ENCODE measurements at regions not wholly inside any gene's neighbourhood (a gene's known extent, or its start where the extent isn't known, plus 50 kb on each side); places are given as distances from the start of the nearest gene placed in this dataset.

- no peak overlapping the region for H3K4me3 ChIP-seq (ENCODE audit: low read depth, low read length)
- no peaks in the 10 kb centered on the region for H3K36me3 ChIP-seq (replicated peaks)
- no peaks in the 10 kb centered on the region for H3K27me3 ChIP-seq (replicated peaks)
- no peak for DNase-seq
- no peak overlapping the region for H3K27ac ChIP-seq
- TF ChIP-seq CTCF (IDR thresholded peaks at IDR 0.05; ENCODE audit: low read depth, low read length, missing control alignments): no peak
- in situ Hi-C loops (cut with HindIII; ENCODE audit: low pct_ligation_motif_present, low sequenced_read_pairs): no loop called here
Measured at GRCh38 chr5:124417196-124417595, 329.2 kb downstream of the ZNF608 start.

GRCh38 chr5:124416627-124417026 lies 329.8 kb downstream of the ZNF608 start:
- no peak overlapping the region for H3K4me3 ChIP-seq (ENCODE audit: low read depth, low read length)
- no peak for DNase-seq
- no peaks in the 10 kb centered on the region for H3K36me3 ChIP-seq (replicated peaks)
- no peaks in the 10 kb centered on the region for H3K27me3 ChIP-seq (replicated peaks)
- no peak overlapping the region for H3K27ac ChIP-seq
- TF ChIP-seq CTCF (IDR thresholded peaks at IDR 0.05; ENCODE audit: low read depth, low read length, missing control alignments): no peak
- in situ Hi-C loops (cut with HindIII; ENCODE audit: low pct_ligation_motif_present, low sequenced_read_pairs): no loop called here

- Histone ChIP-seq H3K36me3 (replicated peaks) (no peaks in the 10 kb centered on the region), H3K27me3 (replicated peaks) (no peaks in the 10 kb centered on the region), H3K27ac (no peak overlapping the region), H3K4me3 (ENCODE audit: low read depth, low read length) (no peak overlapping the region)
- no peak for TF ChIP-seq CTCF (IDR thresholded peaks at IDR 0.05; ENCODE audit: low read depth, low read length, missing control alignments)
- in situ Hi-C loops (cut with HindIII; ENCODE audit: low pct_ligation_motif_present, low sequenced_read_pairs): no loop called here
- no peak for DNase-seq
Measured at GRCh38 chr5:124414973-124415372, 331.5 kb downstream of the ZNF608 start.

- peak; percentile 31 for TF ChIP-seq CTCF (IDR thresholded peaks at IDR 0.05; ENCODE audit: low read depth, low read length, missing control alignments)
Measured at GRCh38 chr5:124410539-124411488, 335.6 kb downstream of the ZNF608 start.

GRCh38 chr5:124408738-124409453 lies 337.5 kb downstream of the ZNF608 start:
- Histone ChIP-seq H3K4me3 (ENCODE audit: low read depth, low read length) (no peak overlapping the region), H3K27ac (no peak overlapping the region), H3K36me3 (replicated peaks) (no peaks in the 10 kb centered on the region), H3K27me3 (replicated peaks) (no peaks in the 10 kb centered on the region)
- in situ Hi-C loops (cut with HindIII; ENCODE audit: low pct_ligation_motif_present, low sequenced_read_pairs): no loop called here
- TF ChIP-seq CTCF (IDR thresholded peaks at IDR 0.05; ENCODE audit: low read depth, low read length, missing control alignments): no peak
- DNase-seq: no peak

More at GRCh38 chr5:124410539-124411488, 335.6 kb downstream of the ZNF608 start:
- Histone ChIP-seq H3K36me3 (replicated peaks) (no peaks in the 10 kb centered on the region), H3K4me3 (ENCODE audit: low read depth, low read length) (no peak overlapping the region), H3K27ac (no peak overlapping the region), H3K27me3 (replicated peaks) (no peaks in the 10 kb centered on the region)
- in situ Hi-C loops (cut with HindIII; ENCODE audit: low pct_ligation_motif_present, low sequenced_read_pairs): no loop called here
- DNase-seq: no peak
